GM18861 (cell line): ENCODE measurements at regions not wholly inside any gene's neighbourhood (a gene's known extent, or its start where the extent isn't known, plus 50 kb on each side); places are given as distances from the start of the nearest gene placed in this dataset.
"Not testable (repeated sequence)": the region's sequence is repeated elsewhere in the genome, so short reads cannot be mapped to it uniquely, and the experiment has no call there.

Experiments used
- ATAC-seq: cut with Tn5 transposase; IDR thresholded peaks from one replicate; pipeline ENCODE4 v1.9.1; 2021; ENCODE audit not compliant: unreplicated experiment

DNA sequence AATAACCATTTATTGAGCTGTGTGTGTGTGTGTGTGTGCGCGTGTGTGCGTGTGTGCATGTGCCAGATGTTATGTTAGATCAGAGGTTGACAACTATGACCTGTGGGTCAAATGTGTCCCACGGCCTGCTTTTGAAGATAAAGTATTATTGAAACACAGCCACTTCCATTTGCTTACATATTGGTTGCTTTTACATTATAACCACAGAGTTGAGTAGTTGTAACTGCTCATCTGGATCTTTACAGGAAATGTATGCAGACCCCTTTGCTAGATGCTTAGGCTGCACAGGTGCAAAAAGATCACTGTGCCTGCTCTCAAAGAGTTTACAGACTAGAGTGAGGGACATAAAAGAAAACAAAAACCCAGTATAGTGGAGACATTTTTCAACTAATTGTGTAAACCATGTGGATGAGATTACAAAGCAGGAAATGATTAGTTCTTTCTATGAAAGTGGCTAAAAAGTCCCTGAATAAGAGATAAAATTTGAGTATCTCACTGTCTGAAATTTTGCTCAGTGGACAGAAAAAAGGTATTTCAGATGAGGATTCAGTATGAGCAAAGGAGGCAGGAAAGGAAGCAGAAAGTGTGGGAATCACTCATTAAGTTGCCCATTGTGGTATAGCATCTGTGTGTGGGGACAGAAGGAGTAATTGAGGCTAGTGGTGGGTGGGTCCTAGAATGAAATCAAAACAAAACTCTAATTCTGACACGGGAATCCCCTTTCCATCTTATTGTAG, 188.4 kb downstream of the PAH start:
- no peak for ATAC-seq

DNA sequence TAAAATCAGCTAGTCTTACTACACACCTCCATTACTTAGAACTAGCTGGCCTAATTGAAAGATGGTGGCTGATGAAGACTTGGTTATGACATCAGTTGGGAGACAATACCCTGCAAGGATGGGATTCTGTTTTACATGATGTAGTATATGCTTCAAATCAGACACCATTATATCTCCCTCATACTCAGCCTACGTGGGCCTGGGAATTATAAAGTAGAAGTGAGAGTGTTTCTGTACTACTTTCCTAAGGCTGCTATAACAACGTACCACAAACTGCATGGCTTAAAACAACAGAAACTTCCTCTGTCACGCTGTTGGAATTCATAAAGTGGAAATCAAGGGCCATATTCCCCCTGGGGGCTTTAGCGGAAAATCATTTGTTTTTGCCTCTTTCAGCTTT, 190.4 kb downstream of the PAH start:
- ATAC-seq = no peak

- no peak for ATAC-seq
These were observed 194.9 kb downstream of the PAH start for GRCh38 chr12:102722147-102722546.

DNA sequence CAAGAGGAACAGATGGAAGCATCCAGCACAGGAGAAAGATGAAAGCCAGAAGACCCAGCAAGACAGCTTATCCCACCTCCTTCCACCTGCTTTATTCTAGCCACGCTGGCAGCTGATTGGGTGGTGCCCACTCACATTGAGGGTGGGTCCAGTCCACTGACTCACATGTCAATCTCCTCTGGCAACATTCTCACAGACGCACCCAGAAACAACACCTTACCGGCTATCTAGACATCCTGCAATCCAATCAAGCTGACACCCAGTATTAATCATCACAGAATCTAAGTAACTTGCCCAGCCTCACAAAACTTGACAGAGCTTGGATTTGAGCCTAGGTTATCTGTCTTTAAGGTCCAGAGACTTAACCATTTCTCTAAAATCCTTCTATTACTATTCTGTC, 208.9 kb downstream of the PAH start:
- no peak for ATAC-seq

DNA sequence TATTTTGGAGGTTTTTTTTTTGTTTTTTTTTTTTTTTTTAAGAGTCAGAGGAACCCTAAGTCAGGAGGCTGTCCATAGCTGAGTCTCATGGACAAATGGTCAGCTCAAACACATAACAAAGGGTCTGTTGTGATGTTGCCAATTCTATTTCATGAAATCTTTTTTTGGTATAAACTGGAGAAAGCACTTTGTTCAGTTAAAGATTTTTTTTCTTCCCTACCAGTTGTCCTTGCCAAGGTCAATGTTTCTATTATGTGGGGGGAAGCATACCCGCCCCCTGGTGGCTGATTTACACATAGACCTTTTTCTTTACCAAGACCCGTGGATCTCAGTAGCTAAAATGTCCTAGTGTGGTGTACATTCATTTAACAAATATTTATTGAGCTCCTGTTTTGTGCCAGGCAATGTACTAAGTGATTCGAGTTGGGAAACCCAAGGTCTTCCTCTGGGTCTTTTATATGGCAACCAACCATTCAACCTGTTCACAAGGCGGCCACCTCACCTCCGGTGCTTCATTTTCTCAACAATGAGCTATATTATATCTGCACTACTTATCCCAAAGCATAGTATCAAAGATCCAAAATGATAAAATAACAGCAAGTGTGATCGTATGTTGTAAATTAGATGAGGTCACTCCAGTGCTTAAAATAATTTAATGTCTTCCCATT, 214.5 kb downstream of the PAH start:
- peak; percentile 57 for ATAC-seq

GRCh38 chr12:102696045-102696444, 215.7 kb upstream of the IGF1 start:
- ATAC-seq = no peak

DNA sequence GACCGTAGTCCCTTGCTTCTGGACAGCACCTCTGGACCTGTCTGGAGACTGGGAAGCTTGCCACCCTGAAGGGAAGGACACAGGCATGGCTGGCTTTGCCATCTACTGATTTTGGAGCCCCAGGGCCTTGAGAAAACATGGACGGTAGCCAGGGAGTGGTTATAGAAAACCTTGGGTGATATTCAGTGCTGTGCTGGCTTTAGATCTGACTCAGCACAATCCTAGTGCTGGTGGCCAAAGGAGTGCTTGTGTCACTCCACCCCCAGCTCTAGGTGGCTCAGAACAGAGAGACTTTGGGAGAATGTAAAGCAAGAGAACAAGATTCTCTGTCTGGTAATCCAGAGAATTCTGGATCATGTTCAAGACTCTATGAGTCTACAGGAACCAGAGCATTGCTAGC, 214.5 kb upstream of the IGF1 start:
- no peak for ATAC-seq

- no peak for ATAC-seq
These were observed 211.6 kb upstream of the IGF1 start for GRCh38 chr12:102691773-102692555.

DNA sequence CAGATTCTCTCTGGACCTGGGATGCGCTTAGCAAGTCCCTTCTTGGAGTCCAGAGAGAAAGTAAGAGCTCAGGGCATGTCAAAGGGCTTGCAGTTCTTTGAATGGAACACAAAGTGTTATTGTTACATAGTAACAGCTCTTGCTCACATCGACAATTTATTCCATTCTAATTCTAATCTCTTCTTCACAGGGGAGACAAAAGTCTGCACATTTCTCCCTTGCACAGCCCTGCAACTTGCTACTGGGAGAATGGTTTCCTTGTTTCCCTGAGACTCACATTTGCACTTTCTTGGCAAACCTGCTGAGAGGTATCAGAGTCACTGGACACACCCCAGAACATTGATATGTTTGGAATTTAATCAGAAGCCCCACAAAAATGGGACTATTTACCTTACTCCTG, 209.9 kb upstream of the IGF1 start:
- no peak for ATAC-seq

DNA sequence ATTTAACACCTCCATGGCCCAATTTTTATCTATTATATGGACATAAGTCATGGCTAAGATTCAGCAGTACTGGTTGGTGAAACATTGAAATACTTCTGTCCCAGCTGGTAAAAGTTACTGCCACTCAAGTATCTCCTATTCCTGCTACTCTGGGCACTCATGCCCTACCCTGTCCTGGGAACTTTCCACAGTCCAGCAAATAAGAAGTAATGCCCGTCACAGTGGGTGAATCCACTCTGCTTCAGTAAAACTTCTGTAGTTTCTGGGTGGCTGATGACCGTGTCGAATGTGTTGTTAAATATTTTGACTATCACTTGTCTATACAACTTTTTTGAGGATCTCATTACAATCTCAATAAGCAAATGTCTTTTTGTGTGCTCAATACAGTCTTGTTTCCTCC, 209.3 kb upstream of the IGF1 start:
- no peak for ATAC-seq

DNA sequence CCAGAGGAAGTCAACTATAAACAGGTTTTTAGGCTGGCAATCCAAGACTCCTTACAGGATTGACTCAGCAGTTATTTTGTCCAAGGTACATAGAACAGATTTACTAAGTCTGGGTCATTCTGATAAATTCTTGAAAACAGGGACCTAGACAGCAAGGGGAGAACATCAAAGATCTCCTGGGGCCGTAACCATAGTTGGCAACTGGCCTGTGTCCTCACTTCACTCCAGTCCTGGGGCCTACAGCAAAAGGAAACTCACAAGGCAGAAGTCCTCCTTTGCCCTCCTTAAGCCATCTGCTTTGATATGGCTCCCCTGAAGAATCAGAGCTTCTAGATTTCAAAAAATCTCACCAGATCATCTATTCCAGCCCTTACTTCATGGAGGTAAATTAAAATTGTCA, 207.2 kb upstream of the IGF1 start:
- no peak for ATAC-seq

- ATAC-seq = no peak
These were observed 205.5 kb upstream of the IGF1 start for GRCh38 chr12:102685841-102686240.

- no peak for ATAC-seq
These were observed 204.8 kb upstream of the IGF1 start for GRCh38 chr12:102685172-102685571.

DNA sequence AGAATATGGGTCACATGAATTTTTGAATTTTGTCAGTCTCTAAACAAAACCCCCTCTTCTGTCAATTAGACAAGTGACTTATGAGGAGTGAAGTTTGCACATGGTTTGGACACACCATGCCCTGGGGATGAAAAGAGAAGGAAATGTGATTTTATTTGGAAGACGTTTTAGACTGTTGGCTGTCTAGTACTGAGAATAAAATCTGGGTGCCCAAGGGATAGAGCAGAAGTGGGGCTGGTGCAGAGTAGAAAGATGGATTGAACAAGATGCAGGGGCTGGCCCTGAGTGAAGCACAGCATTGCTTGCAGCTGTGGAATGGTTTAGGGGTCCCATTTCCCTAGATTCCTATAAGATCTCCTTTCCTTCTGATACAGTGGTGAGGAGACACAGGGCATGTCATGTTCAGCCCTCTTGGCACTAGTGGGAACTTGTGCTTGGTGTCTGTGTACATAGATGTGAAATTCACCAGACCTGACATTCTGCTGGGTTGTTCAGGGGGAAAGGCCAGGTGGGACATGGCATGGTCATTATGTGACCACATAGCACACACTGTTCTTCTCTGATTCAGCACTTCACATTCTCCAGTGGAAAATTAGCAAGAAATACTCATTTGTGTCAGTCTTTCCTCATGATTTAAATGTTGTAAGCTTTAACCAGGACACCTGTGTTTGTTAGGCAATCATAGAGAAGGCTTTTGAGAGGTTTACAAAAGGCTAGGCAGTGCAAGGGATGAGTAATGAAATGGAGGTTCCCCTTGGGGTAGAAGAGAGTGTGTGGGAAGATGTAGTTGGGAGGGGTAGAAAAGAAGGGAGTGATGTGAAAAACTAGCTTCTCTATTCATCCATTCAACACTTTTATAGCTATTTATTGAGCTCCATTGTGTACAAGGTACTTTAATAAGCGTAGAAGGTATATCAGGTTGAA, 202.3 kb upstream of the IGF1 start:
- ATAC-seq = no peak

DNA sequence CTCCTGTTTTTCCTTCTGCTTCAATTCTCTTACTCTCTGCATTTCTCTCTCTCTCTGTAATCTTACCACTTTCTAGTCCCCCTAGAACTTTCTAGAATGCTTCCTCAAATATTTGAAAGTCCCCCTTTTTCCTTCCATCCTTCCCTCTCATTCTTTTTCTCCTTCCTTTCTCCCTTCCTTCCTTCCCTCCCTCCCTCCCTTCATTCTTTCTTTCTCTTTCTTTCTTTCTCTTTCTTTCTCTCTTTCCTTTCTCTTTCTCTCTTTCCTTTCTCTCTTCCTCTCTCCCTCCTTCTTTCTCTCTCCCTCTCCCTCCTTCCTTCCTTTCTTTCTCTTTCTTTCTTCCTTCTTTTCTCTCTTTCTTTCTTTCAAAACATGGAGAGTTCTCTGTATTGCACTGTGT, 201.4 kb upstream of the IGF1 start:
- no peak for ATAC-seq

DNA sequence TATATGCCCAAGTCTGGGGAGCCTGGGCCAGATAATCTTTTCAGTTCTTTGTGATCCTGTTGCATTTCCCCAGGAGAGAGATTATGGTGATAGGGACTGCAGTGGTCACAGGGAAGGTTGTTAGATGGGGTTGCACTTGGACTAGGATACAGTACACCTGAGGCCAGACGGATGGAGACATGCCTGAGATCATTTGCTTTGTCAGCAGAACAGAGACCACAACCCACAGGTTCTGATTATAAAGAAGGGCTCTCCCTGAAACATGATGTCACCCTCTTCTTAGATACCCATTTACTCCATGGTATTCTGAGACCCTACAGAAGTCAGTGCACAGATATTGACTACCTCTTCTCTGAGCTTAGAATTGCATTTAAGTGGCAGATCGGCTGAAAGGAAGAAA, 200.9 kb upstream of the IGF1 start:
- no peak for ATAC-seq

GRCh38 chr12:102680304-102680703, 199.9 kb upstream of the IGF1 start:
- no peak for ATAC-seq

DNA sequence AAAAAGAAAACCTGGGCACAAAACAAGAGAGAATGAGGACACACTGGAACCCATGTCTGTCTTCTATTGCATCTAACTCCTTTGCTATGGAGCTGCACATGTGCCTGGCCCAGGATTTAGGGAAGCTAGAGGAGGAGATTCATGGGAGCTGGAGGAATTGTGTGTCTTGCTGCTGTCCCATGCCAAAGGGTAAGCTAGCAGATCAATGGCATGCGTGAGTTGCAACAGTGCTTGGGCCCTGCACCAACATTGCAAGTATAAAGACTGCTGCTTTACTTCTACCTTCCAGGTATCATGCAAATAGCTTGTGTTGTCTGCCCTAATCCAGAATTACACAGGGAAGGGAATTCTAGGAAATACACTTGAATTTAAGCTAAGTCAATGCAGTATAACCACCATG, 196.4 kb upstream of the IGF1 start:
- ATAC-seq = no peak

GRCh38 chr12:102675672-102676071, 195.3 kb upstream of the IGF1 start:
- ATAC-seq = no peak

- no peak for ATAC-seq
These were observed 193.2 kb upstream of the IGF1 start for GRCh38 chr12:102673606-102674005.

GRCh38 chr12:102672212-102672611, 191.8 kb upstream of the IGF1 start:
- not testable (repeated sequence) for ATAC-seq
